ENCODE measurements at regions not wholly inside any gene's neighbourhood (a gene's known extent, or its start where the extent isn't known, plus 50 kb on each side); places are given as distances from the start of the nearest gene placed in this dataset.

DNA sequence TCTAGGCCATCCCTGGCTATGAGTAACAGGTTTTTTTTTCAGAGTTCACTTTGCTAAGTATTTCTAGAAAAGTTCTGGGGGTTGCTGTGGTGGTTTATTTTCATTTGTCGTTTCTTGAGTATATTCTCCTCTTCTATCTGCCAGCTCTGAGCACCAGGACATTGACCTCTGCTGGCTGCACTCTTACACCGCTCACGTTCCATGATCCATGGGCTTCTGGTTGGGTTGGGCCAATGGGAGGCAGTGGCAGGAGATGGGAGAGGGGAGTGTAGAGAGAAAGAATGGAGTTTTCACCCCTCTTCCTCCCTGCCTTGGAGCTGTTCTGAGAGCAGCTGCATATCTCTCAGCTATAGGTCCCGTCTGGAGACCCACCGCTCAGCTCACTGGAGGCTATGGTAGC is 161.0 kb upstream of the ATXN1 start:
- 72 to 75% methylated on average over 5 of the region's 5 CpGs for WGBS, 2 donors
- H3K4me3 ChIP-seq (ENCODE audit: low read depth, poor library complexity, severe bottlenecking) = no peak overlapping the region
- no peak for DNase-seq (ENCODE audit: low spot score in 2 of 2)
- intact Hi-C loops (cut with DNase I; ENCODE audit: low total_unique reads) = no loop called here
- TF ChIP-seq, protein P1, sequence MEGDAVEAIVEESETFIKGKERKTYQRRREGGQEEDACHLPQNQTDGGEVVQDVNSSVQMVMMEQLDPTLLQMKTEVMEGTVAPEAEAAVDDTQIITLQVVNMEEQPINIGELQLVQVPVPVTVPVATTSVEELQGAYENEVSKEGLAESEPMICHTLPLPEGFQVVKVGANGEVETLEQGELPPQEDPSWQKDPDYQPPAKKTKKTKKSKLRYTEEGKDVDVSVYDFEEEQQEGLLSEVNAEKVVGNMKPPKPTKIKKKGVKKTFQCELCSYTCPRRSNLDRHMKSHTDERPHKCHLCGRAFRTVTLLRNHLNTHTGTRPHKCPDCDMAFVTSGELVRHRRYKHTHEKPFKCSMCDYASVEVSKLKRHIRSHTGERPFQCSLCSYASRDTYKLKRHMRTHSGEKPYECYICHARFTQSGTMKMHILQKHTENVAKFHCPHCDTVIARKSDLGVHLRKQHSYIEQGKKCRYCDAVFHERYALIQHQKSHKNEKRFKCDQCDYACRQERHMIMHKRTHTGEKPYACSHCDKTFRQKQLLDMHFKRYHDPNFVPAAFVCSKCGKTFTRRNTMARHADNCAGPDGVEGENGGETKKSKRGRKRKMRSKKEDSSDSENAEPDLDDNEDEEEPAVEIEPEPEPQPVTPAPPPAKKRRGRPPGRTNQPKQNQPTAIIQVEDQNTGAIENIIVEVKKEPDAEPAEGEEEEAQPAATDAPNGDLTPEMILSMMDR (IDR thresholded peaks at IDR 0.05) = no peak
- TF ChIP-seq POLR2A (IDR thresholded peaks at IDR 0.05) = no peak

DNA sequence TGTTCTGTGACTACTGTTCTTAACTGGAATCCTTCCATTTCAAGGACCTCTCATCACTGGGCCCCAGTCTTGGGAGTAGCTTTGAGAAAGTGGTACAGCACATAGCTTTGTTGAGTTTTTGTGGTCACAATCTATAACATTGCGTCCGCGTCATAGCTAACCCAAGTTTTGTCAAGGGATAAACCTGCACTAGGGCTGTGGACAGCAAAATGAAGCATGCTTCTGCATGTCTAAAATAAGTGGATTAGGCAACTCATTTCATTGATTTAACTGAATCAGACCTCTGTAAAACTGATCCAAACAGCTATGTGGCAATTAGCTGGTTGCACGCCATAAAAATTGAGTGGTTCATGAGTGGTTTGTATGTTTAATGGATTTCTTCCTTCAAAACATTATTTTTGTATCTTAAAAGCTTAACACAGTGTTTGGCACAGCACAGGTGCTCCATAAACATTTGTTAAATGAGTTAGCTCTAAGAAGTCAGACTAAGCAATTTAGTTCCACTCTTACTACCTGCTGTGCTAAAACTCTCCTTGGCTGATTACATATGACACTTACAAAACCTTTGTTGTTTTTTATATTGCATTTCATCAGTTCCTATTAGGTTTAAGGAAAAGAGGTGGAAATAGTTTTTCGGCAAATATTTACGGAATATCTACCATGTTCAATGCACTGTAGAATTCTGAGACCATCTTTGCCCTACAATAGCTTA is 160.3 kb upstream of the ATXN1 start:
- no peak overlapping the region for H3K4me3 ChIP-seq (ENCODE audit: low read depth, poor library complexity, severe bottlenecking)
- 60 to 64% methylated on average over 6 of the region's 6 CpGs for WGBS, 2 donors
- DNase-seq (ENCODE audit: low spot score in 2 of 2) = no peak
- TF ChIP-seq, protein P1 (IDR thresholded peaks at IDR 0.05) = no peak
- TF ChIP-seq POLR2A (IDR thresholded peaks at IDR 0.05) = no peak
- intact Hi-C loops (cut with DNase I; ENCODE audit: low total_unique reads) = no loop called here

DNA sequence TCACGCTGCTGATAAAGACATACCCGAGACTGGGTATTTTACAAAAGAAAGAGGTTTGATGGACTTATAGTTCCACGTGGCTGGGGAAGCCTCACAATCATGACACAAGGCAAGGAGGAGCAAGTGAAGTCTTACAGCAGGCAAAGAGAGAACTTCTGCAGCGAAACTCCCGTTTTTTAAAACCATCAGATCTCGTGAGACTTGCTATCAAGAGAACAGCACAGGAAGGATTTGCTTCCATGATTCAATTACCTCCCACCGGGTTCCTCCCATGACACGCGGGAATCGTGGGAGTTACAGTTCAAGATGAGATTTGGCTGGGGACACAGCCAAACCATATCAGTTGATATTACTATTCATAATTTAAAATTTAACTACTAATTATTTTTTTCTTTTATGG is 157.3 kb upstream of the ATXN1 start:
- 82 to 85% methylated on average over 10 of the region's 10 CpGs for WGBS, 2 donors
- intact Hi-C loops (cut with DNase I; ENCODE audit: low total_unique reads) = no loop called here
- TF ChIP-seq POLR2A (IDR thresholded peaks at IDR 0.05) = no peak
- TF ChIP-seq, protein P1 (IDR thresholded peaks at IDR 0.05) = no peak
- no peak overlapping the region for H3K4me3 ChIP-seq (ENCODE audit: low read depth, poor library complexity, severe bottlenecking)
- no peak for DNase-seq (ENCODE audit: low spot score in 2 of 2)

DNA sequence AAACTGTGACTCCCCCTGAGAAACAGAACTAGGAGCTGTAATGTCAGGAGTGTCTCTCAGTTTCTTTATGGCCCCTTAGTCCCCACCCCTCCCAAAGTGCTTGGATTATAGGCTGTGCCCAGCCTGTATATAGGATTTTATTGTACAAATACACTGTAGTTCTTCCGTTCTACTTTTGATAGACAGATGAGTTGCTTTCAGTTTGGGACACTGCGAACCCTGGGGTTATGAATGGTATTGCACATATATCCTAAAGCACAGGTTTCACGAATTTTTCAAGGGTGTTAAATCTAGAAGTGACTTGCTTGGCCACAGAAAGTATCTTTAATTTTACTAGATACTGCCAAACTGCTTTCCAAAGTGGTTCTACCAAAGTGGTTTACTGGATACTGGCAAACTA is 152.9 kb upstream of the ATXN1 start:
- intact Hi-C loops (cut with DNase I; ENCODE audit: low total_unique reads) = no loop called here
- TF ChIP-seq, protein P1 (IDR thresholded peaks at IDR 0.05) = no peak
- DNase-seq (ENCODE audit: low spot score in 2 of 2) = no peak
- WGBS, 2 donors = 87 to 92% methylated on average over 3 of the region's 3 CpGs
- H3K4me3 ChIP-seq (ENCODE audit: low read depth, poor library complexity, severe bottlenecking) = no peak overlapping the region

DNA sequence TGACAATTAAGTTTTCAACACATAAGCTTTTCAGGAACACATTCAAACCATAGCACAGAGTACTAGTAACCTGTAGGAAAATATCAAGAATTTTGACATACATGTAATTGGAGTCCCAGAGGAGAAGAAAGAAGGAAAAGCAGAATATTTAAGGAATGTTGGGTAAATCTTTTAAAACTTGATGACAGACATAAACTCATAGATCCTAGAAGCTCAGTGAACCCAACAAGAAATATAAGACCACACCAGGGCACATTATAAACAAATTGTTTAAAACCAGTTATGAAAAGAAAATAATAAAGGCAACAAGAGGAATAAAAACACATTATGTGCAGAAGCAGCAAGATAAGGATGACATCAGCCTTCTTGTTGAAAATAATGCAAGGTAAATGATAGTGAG is 151.5 kb upstream of the ATXN1 start:
- intact Hi-C loops (cut with DNase I; ENCODE audit: low total_unique reads) = no loop called here
- no peak for TF ChIP-seq POLR2A (IDR thresholded peaks at IDR 0.05)
- TF ChIP-seq, protein P1 (IDR thresholded peaks at IDR 0.05) = no peak
- no peak overlapping the region for H3K4me3 ChIP-seq (ENCODE audit: low read depth, poor library complexity, severe bottlenecking)
- no peak for DNase-seq (ENCODE audit: low spot score in 2 of 2)

DNA sequence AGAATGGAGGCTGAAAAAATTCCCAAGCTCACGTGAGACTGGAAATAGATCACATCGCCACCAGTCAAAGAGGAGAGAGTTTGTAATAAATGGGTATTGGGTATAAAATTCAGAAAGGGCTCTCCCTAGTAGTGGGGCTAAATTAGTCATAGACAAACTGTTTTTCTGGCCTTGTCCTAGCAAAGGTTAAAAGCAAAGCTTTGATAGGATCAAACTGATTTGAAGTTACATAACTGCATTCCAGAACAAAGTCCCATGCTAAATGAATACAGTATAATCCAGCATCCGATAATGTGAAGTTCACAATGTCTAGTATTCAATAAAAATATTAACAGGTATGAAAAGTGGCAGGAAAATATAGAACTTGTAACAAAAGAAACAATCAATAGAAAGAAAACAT is 149.8 kb upstream of the ATXN1 start:
- TF ChIP-seq, protein P1 (IDR thresholded peaks at IDR 0.05) = no peak
- no peak for TF ChIP-seq POLR2A (IDR thresholded peaks at IDR 0.05)
- intact Hi-C loops (cut with DNase I; ENCODE audit: low total_unique reads) = no loop called here
- H3K4me3 ChIP-seq (ENCODE audit: low read depth, poor library complexity, severe bottlenecking) = no peak overlapping the region
- DNase-seq (ENCODE audit: low spot score in 2 of 2) = no peak
- 89 to 96% methylated on average over 3 of the region's 3 CpGs for WGBS, 2 donors
